G401.6 (cell line): ENCODE measurements at regions not wholly inside any gene's neighbourhood (a gene's known extent, or its start where the extent isn't known, plus 50 kb on each side); places are given as distances from the start of the nearest gene placed in this dataset.
A peak's percentile ranks its signal among the peaks of the same experiment; 100 is the strongest.
"Not testable (repeated sequence)": the region's sequence is repeated elsewhere in the genome, so short reads cannot be mapped to it uniquely, and the experiment has no call there.

Source experiments
- FAIRE-seq: peaks from 2 replicates; lab custom pipeline; 2012; peaks lifted over from hg19 to GRCh38; lab: Jason Lieb, UNC

- FAIRE-seq = no peak
Observed at GRCh38 chr2:59427980-59428379, 1125.5 kb downstream of the BCL11A start.

GRCh38 chr2:59425247-59425646 lies 1128.2 kb downstream of the BCL11A start:
- FAIRE-seq = no peak

- no peak for FAIRE-seq
Observed at GRCh38 chr2:59413751-59414570, 1139.5 kb downstream of the BCL11A start.

GRCh38 chr2:59399126-59399525 lies 1154.3 kb downstream of the BCL11A start:
- no peak for FAIRE-seq

GRCh38 chr2:59398081-59398480 lies 1155.4 kb downstream of the BCL11A start:
- no peak for FAIRE-seq

- no peak for FAIRE-seq
Observed at GRCh38 chr2:59395119-59395518, 1154.0 kb upstream of the FANCL start.

GRCh38 chr2:59391896-59392295 lies 1150.8 kb upstream of the FANCL start:
- FAIRE-seq = no peak

GRCh38 chr2:59390581-59390980 lies 1149.5 kb upstream of the FANCL start:
- no peak for FAIRE-seq

- no peak for FAIRE-seq
Observed at GRCh38 chr2:59389240-59389639, 1148.1 kb upstream of the FANCL start.

- FAIRE-seq = no peak
Observed at GRCh38 chr2:59385971-59386370, 1144.8 kb upstream of the FANCL start.

- no peak for FAIRE-seq
Observed at GRCh38 chr2:59383473-59383872, 1142.3 kb upstream of the FANCL start.

GRCh38 chr2:59378127-59378526 lies 1137.0 kb upstream of the FANCL start:
- FAIRE-seq = no peak

- peak; percentile 46 for FAIRE-seq
Observed at GRCh38 chr2:59366288-59366687, 1125.2 kb upstream of the FANCL start.

- no peak for FAIRE-seq
Observed at GRCh38 chr2:59354498-59354897, 1113.4 kb upstream of the FANCL start.

GRCh38 chr2:59353306-59353921 lies 1112.3 kb upstream of the FANCL start:
- FAIRE-seq = no peak

GRCh38 chr2:59342166-59342565 lies 1101.0 kb upstream of the FANCL start:
- FAIRE-seq = no peak

- no peak for FAIRE-seq
Observed at GRCh38 chr2:59339837-59340207, 1098.7 kb upstream of the FANCL start.

GRCh38 chr2:59339121-59339836 lies 1098.2 kb upstream of the FANCL start:
- FAIRE-seq = no peak

GRCh38 chr2:59333007-59333406 lies 1091.9 kb upstream of the FANCL start:
- FAIRE-seq = no peak

GRCh38 chr2:59326581-59327365 lies 1085.6 kb upstream of the FANCL start:
- FAIRE-seq = not testable (repeated sequence)

GRCh38 chr2:59322870-59323269 lies 1081.7 kb upstream of the FANCL start:
- FAIRE-seq = no peak

- no peak for FAIRE-seq
Observed at GRCh38 chr2:59322005-59322404, 1080.9 kb upstream of the FANCL start.
